HCEC 1CT (cell line): ENCODE measurements at regions not wholly inside any gene's neighbourhood (a gene's known extent, or its start where the extent isn't known, plus 50 kb on each side); places are given as distances from the start of the nearest gene placed in this dataset.
"Not testable (repeated sequence)": the region's sequence is repeated elsewhere in the genome, so short reads cannot be mapped to it uniquely, and the experiment has no call there.

Experiments
- DNase-seq: peaks from one replicate; pipeline ENCODE4 v3.0.0-alpha.2; 2017

DNA sequence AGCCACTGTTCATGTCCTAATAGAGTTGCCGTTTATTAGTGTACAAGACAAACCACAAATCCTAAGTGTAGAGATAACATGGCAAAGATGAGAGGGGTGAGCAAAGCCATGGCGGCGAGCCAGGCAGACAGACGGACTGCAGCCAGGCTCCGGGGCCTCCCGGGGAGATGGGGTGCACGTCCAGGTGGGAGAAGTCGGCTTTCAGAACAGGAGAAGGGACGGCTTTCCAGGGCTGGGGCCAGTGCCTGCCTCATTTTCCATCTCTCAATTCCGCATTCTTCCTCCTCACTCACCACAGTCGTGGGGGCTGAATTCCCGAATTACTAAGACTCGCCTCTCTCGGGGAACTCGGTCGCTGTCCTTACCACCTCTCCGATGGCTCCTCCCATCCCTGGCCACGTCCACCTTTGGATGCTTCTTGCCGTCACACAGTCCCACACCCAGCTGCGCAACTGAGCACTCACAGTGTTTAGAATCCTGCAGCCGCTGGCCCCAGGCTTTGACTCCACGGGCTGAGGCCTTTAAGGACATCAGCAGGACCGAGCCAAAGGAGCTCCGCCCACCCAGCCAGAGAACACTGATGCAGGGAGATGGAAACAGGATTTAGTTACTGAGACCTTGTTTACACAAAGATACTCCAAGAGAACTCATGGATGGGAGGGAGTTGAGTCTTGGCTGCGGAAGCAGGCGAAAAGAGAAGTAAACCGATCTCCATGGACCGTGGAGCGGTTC, 59.7 kb downstream of the RNF112 start:
- DNase-seq, result peak; percentile 27

DNA sequence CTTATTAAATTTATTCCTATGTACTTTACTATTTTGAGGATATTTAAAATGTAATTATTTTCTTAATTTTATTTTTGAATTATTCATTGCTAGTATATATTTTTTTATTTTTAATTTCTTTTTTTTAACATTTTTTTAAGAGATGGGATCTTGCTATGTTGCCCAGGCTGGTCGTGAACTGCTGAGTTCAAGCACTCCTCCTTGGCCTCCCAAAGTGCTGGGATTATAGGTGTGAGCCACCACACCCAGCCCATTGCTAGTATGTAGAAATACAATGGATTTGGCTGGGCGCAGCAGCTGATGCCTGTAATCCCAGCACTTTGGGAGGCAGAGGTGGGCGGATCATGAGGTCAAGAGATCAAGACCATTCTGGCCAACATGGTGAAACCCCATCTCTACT, 59.2 kb upstream of the SLC47A1 start:
- DNase-seq, result not testable (repeated sequence)

DNA sequence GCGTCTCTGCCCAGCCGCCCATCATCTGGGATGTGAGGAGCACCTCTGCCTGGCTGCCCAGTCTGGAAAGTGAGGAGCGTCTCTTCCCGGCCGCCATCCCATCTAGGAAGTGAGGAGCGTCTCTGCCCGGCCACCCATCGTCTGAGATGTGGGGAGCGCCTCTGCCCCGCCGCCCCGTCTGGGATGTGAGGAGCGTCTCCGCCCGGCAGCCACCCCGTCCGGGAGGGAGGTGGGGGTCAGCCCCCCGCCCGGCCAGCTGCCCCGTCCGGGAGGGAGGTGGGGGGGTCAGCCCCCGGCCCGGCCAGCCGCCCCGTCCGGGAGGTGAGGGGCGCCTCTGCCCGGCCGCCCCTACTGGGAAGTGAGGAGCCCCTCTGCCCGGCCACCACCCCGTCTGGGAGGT, 57.9 kb upstream of the SLC47A1 start:
- DNase-seq, result not testable (repeated sequence)

DNA sequence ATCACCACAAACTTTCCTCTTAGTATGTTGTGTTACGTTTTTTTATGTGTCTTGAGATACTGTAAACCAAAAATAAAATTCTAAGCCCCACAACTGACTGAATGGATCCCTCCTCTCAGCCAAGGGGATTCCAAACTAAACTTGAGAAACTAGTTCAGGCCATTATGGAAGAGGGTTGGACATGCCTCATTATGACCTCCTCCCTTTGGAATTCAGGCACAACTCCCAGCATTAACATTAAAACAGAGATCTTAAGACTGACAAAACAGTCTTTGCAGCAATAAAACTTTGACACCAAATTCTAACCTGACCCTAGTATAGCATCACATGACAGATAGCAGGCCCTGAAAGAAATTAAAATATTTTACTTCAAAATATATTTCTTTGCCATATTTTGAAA, 51.1 kb upstream of the SLC47A1 start:
- DNase-seq, result peak; percentile 18
